PC-3 (cell line): ENCODE measurements at regions not wholly inside any gene's neighbourhood (a gene's known extent, or its start where the extent isn't known, plus 50 kb on each side); places are given as distances from the start of the nearest gene placed in this dataset.
"Not testable (repeated sequence)": the region's sequence is repeated elsewhere in the genome, so short reads cannot be mapped to it uniquely, and the experiment has no call there.

Experiments
- ATAC-seq: fragments of 200-7000 bp; cut with Tn5 transposase; 2 replicates; pipeline ENCODE4 v1.9.1; 2020; ENCODE audit warnings: mild to moderate bottlenecking, moderate library complexity
- BruUV-seq: library from RNA; stranded (reverse); fragments of 400-500 nt; replicated peaks from 2 replicates; lab custom pipeline; 2021; lab: Mats Ljungman, UMichigan
- CTCF ChIA-PET: fragments of 300-600 bp; sonication (Branson Sonifier 250); formaldehyde crosslinking; loops from one replicate; lab custom pipeline; 2022; ENCODE audit warnings: antibody characterized with exemption; lab: Charles Lee
- POLR2A ChIA-PET: fragments of 300-600 bp; sonication (Branson Sonifier 250); formaldehyde crosslinking; loops from one replicate; lab custom pipeline; 2022; ENCODE audit warnings: antibody characterized with exemption; ENCODE audit not compliant: unreplicated experiment; lab: Charles Lee
- DNase-seq: peaks from one replicate; pipeline ENCODE4 v3.0.0-alpha.2; 2015
- H2AFZ ChIP-seq: fragments of 300-600 bp; sonication (generic); 2 replicates; pipeline ENCODE4 v1.6.0; 2016; ENCODE audit warnings: antibody characterized with exemption, low read length
- H3F3A ChIP-seq: fragments of 300-600 bp; sonication (generic); one replicate; pipeline ENCODE4 v1.6.0; 2017; ENCODE audit warnings: antibody characterized with exemption, low read length, control low read depth, mild to moderate bottlenecking; ENCODE audit not compliant: unreplicated experiment
- H3K27ac ChIP-seq: fragments of 300-600 bp; sonication (generic); 2 replicates; pipeline ENCODE4 v1.5.1; 2016; ENCODE audit warnings: mild to moderate bottlenecking, low read length
- H3K27me3 ChIP-seq: fragments of 300-600 bp; sonication (generic); 2 replicates; pipeline ENCODE4 v1.6.1; 2016; ENCODE audit warnings: low read length, mixed read lengths
- H3K36me3 ChIP-seq: fragments of 300-600 bp; sonication (generic); 2 replicates; pipeline ENCODE4 v1.6.1; 2016; ENCODE audit warnings: low read depth, mixed run types, low read length, mixed read lengths
- H3K4me1 ChIP-seq: fragments of 300-600 bp; sonication (generic); 2 replicates; pipeline ENCODE4 v1.5.1; 2016; ENCODE audit warnings: low read length; ENCODE audit not compliant: insufficient read depth
- H3K4me2 ChIP-seq: fragments of 300-600 bp; sonication (generic); 2 replicates; pipeline ENCODE4 v1.6.0; 2016; ENCODE audit warnings: low read length
- H3K4me3 ChIP-seq: fragments of 300-600 bp; sonication (generic); 2 replicates; pipeline ENCODE4 v1.5.1; 2016; ENCODE audit warnings: mild to moderate bottlenecking, low read length, mixed read lengths
- H3K79me2 ChIP-seq: fragments of 300-600 bp; sonication (generic); 2 replicates; pipeline ENCODE4 v1.6.1; 2017; ENCODE audit warnings: low read length, mixed read lengths
- H3K9ac ChIP-seq: fragments of 300-600 bp; sonication (generic); 2 replicates; pipeline ENCODE4 v1.6.0; 2016; ENCODE audit warnings: mild to moderate bottlenecking, low read length
- H3K9me2 ChIP-seq: fragments of 300-600 bp; sonication (generic); replicated peaks from 2 replicates; pipeline ENCODE4 v1.6.1; 2016; ENCODE audit warnings: mixed run types, low read length, mixed read lengths
- H3K9me3 ChIP-seq: fragments of 300-600 bp; sonication (generic); 2 replicates; pipeline ENCODE4 v1.6.1; 2016; ENCODE audit warnings: low read length, mixed read lengths
- H4K20me1 ChIP-seq: fragments of 300-600 bp; sonication (generic); 2 replicates; pipeline ENCODE4 v1.6.1; 2016; ENCODE audit warnings: low read length, mixed read lengths
- CTCF ChIP-seq: fragments of 300-600 bp; sonication (generic); conservative IDR thresholded peaks from 2 replicates; pipeline ENCODE4 v1.5.1; 2017; ENCODE audit warnings: antibody characterized with exemption, low read depth, mild to moderate bottlenecking, low read length
- EZH2 ChIP-seq: fragments of 300-600 bp; sonication (generic); IDR thresholded peaks from one replicate; pipeline ENCODE4 v1.6.1; 2017; ENCODE audit warnings: antibody characterized with exemption, mild to moderate bottlenecking, low read length; ENCODE audit not compliant: unreplicated experiment
- EZH2phosphoT487 ChIP-seq: fragments of 300-600 bp; sonication (generic); IDR thresholded peaks from 2 replicates; pipeline ENCODE4 v1.6.1; 2018; ENCODE audit warnings: mild to moderate bottlenecking, antibody characterized with exemption, low read length, borderline replicate concordance
- intact Hi-C: fragments of 100-400 bp; cut with micrococcal nuclease; formaldehyde crosslinking; loops from 2 replicates; pipeline ENCODE4 v1.9.0; 2023

- H3K9ac ChIP-seq, result no peak overlapping the region
- TF ChIP-seq CTCF (no peak), EZH2phosphoT487 (no peak), EZH2 (no peak)
- no peaks in the 10 kb centered on the region for H3K27me3 ChIP-seq
- no peaks in the 10 kb centered on the region for H3K9me3 ChIP-seq
- H3K4me2 ChIP-seq, result no peak overlapping the region
- H3K36me3 ChIP-seq, result no peaks in the 10 kb centered on the region
- H4K20me1 ChIP-seq, result no peaks in the 10 kb centered on the region
- ChIA-PET POLR2A (no interaction called here), CTCF (no interaction called here)
- intact Hi-C loops, result no loop called here
- no peak overlapping the region for H2AFZ ChIP-seq
- H3K79me2 ChIP-seq, result no peaks in the 10 kb centered on the region
- no peak overlapping the region for H3K27ac ChIP-seq
- ATAC-seq, result no peak
- no peaks in the 10 kb centered on the region for H3K4me1 ChIP-seq
- no peaks in the 10 kb centered on the region for H3F3A ChIP-seq
- H3K9me2 ChIP-seq, result no peaks in the 10 kb centered on the region
- no peak overlapping the region for H3K4me3 ChIP-seq
- no peak for DNase-seq
- no TSS peak for BruUV-seq
Observed at GRCh38 chr11:37843603-37844002, 1245.6 kb upstream of the RAG2 start.

GRCh38 chr11:37841016-37841415 is 1243.0 kb upstream of the RAG2 start:
- Histone ChIP-seq H3K4me3 (no peak overlapping the region), H3K27me3 (no peaks in the 10 kb centered on the region), H3K9ac (no peak overlapping the region), H3K27ac (no peak overlapping the region), H2AFZ (no peak overlapping the region), H3K4me2 (no peak overlapping the region), H3K9me2 (no peaks in the 10 kb centered on the region), H3K4me1 (no peaks in the 10 kb centered on the region), H4K20me1 (no peaks in the 10 kb centered on the region), H3F3A (no peaks in the 10 kb centered on the region), H3K79me2 (no peaks in the 10 kb centered on the region), H3K9me3 (no peaks in the 10 kb centered on the region), H3K36me3 (no peaks in the 10 kb centered on the region)
- ATAC-seq (no peak), DNase-seq (no peak)
- BruUV-seq, result no TSS peak
- intact Hi-C loops, result no loop called here
- ChIA-PET CTCF (no interaction called here), POLR2A (no interaction called here)
- TF ChIP-seq CTCF, result no peak
- TF ChIP-seq EZH2, result no peak
- no peak for TF ChIP-seq EZH2phosphoT487

- ATAC-seq, result not testable (repeated sequence)
Observed at GRCh38 chr11:37840345-37840744, 1242.3 kb upstream of the RAG2 start.

More at GRCh38 chr11:37840345-37840744, 1242.3 kb upstream of the RAG2 start:
- POLR2A ChIA-PET, H3K9ac ChIP-seq, H4K20me1 ChIP-seq, H2AFZ ChIP-seq, H3K27me3 ChIP-seq, H3K4me1 ChIP-seq, intact Hi-C loops, DNase-seq, H3K4me3 ChIP-seq, H3K9me2 ChIP-seq, H3K79me2 ChIP-seq, H3K36me3 ChIP-seq, CTCF ChIA-PET, H3F3A ChIP-seq, H3K9me3 ChIP-seq, H3K4me2 ChIP-seq, BruUV-seq, H3K27ac ChIP-seq: not testable (repeated sequence)
